ENCODE measurements at regions not wholly inside any gene's neighbourhood (a gene's known extent, or its start where the extent isn't known, plus 50 kb on each side); places are given as distances from the start of the nearest gene placed in this dataset.

- Mint-ChIP-seq H3K27ac (no peak overlapping the region), H3K27me3 (ENCODE audit: low read depth) (peaks cover 3% of the 10 kb centered on the region), H3K4me3 (no peak overlapping the region), H3K9me3 (no peaks in the 10 kb centered on the region), H3K36me3 (ENCODE audit: low read depth) (no peaks in the 10 kb centered on the region), H3K4me1 (no peaks in the 10 kb centered on the region)
- no peak for TF ChIP-seq CTCF (IDR thresholded peaks at IDR 0.05; ENCODE audit: unreplicated experiment in 3 of 3)
These were observed 331.5 kb upstream of the EMCN start for GRCh38 chr4:100849319-100849718.

GRCh38 chr4:100848841-100849240 is 331.0 kb upstream of the EMCN start:
- no peak overlapping the region for H3K4me3 Mint-ChIP-seq
- H3K27me3 Mint-ChIP-seq (ENCODE audit: low read depth), result peaks cover 3% of the 10 kb centered on the region
- H3K27ac Mint-ChIP-seq, result no peak overlapping the region
- no peaks in the 10 kb centered on the region for H3K9me3 Mint-ChIP-seq
- no peaks in the 10 kb centered on the region for H3K36me3 Mint-ChIP-seq (ENCODE audit: low read depth)
- TF ChIP-seq CTCF (IDR thresholded peaks at IDR 0.05; ENCODE audit: unreplicated experiment in 3 of 3), result peak in 1 of 3 experiments; percentile 8
- no peaks in the 10 kb centered on the region for H3K4me1 Mint-ChIP-seq

GRCh38 chr4:100843910-100844309 is 326.1 kb upstream of the EMCN start:
- H3K36me3 Mint-ChIP-seq (ENCODE audit: low read depth), result no peaks in the 10 kb centered on the region
- H3K4me3 Mint-ChIP-seq, result no peak overlapping the region
- H3K4me1 Mint-ChIP-seq, result no peaks in the 10 kb centered on the region
- no peak for TF ChIP-seq CTCF (IDR thresholded peaks at IDR 0.05; ENCODE audit: unreplicated experiment in 3 of 3)
- H3K9me3 Mint-ChIP-seq, result peaks cover under 1% of the 10 kb centered on the region
- peaks cover 3% of the 10 kb centered on the region for H3K27me3 Mint-ChIP-seq (ENCODE audit: low read depth)
- no peak overlapping the region for H3K27ac Mint-ChIP-seq

- peaks cover 2% of the 10 kb centered on the region for H3K27me3 Mint-ChIP-seq (ENCODE audit: low read depth)
These were observed 325.0 kb upstream of the EMCN start for GRCh38 chr4:100842856-100843255.

GRCh38 chr4:100841911-100842310 is 324.1 kb upstream of the EMCN start:
- Mint-ChIP-seq H3K27ac (no peak overlapping the region), H3K4me1 (no peaks in the 10 kb centered on the region), H3K36me3 (ENCODE audit: low read depth) (no peaks in the 10 kb centered on the region), H3K4me3 (no peak overlapping the region), H3K9me3 (peaks cover 3% of the 10 kb centered on the region), H3K27me3 (ENCODE audit: low read depth) (no peaks in the 10 kb centered on the region)
- no peak for TF ChIP-seq CTCF (IDR thresholded peaks at IDR 0.05; ENCODE audit: unreplicated experiment in 3 of 3)

More at GRCh38 chr4:100842856-100843255, 325.0 kb upstream of the EMCN start:
- no peak for TF ChIP-seq CTCF (IDR thresholded peaks at IDR 0.05; ENCODE audit: unreplicated experiment in 3 of 3)
- Mint-ChIP-seq H3K36me3 (ENCODE audit: low read depth) (no peaks in the 10 kb centered on the region), H3K4me3 (no peak overlapping the region), H3K4me1 (no peaks in the 10 kb centered on the region), H3K27ac (no peak overlapping the region), H3K9me3 (peaks cover 3% of the 10 kb centered on the region)

GRCh38 chr4:100839712-100840111 is 321.9 kb upstream of the EMCN start:
- no peaks in the 10 kb centered on the region for H3K36me3 Mint-ChIP-seq (ENCODE audit: low read depth)
- H3K4me1 Mint-ChIP-seq, result no peaks in the 10 kb centered on the region
- TF ChIP-seq CTCF (IDR thresholded peaks at IDR 0.05; ENCODE audit: unreplicated experiment in 3 of 3), result no peak
- no peak overlapping the region for H3K4me3 Mint-ChIP-seq
- H3K9me3 Mint-ChIP-seq, result peaks cover 3% of the 10 kb centered on the region
- H3K27ac Mint-ChIP-seq, result no peak overlapping the region
- no peaks in the 10 kb centered on the region for H3K27me3 Mint-ChIP-seq (ENCODE audit: low read depth)
